Spleen (tissue), 11 donors: ENCODE measurements at regions not wholly inside any gene's neighbourhood (a gene's known extent, or its start where the extent isn't known, plus 50 kb on each side); places are given as distances from the start of the nearest gene placed in this dataset.

Experiments used
- DNase-seq: peaks from one replicate; pipeline ENCODE4 v3.0.0-alpha.2; 2020
- H3K27ac ChIP-seq, 8 donors: fragments of 200-600 bp; sonication (generic) in 7 of 8; 1 replicate in 4 of 8; 2 replicates in 4 of 8; pipeline versions ENCODE4 v1.5.0 to v1.8.0; 2016 to 2021; ENCODE audit warnings: inconsistent platforms in 4 of 8, mild to moderate bottlenecking in 4 of 8, moderate library complexity in 1 of 8
- H3K27me3 ChIP-seq, 7 donors: fragments of 200-600 bp; sonication (generic) in 6 of 7; replicated peaks in 1 of 7; 1 replicate in 4 of 7; 2 replicates in 3 of 7; pipeline versions ENCODE4 v1.5.0 to v1.8.0; 2016 to 2021; ENCODE audit warnings: inconsistent platforms in 3 of 7, mild to moderate bottlenecking in 1 of 7
- H3K36me3 ChIP-seq, 6 donors: fragments of 200-600 bp; sonication (generic) in 5 of 6; 1 replicate in 4 of 6; 2 replicates in 2 of 6; pipeline versions ENCODE4 v1.5.0 to v1.8.0; 2016 to 2021; ENCODE audit warnings: inconsistent platforms in 2 of 6
- H3K4me1 ChIP-seq, 6 donors: fragments of 200-600 bp; sonication (generic) in 5 of 6; 1 replicate in 3 of 6; 2 replicates in 3 of 6; pipeline versions ENCODE4 v1.5.0 to v1.8.0; 2016 to 2021; ENCODE audit warnings: inconsistent platforms in 3 of 6
- H3K4me3 ChIP-seq, 8 donors: fragments of 200-600 bp; sonication (generic) in 7 of 8; 1 replicate in 4 of 8; 2 replicates in 4 of 8; pipeline versions ENCODE4 v1.5.0 to v1.8.0; 2016 to 2021; ENCODE audit warnings: inconsistent platforms in 4 of 8, mild to moderate bottlenecking in 4 of 8, moderate library complexity in 2 of 8
- H3K9me3 ChIP-seq, 8 donors: fragments of 200-600 bp; sonication (generic) in 7 of 8; 1 replicate in 4 of 8; 2 replicates in 4 of 8; pipeline versions ENCODE4 v1.5.0 to v1.8.0; 2016 to 2021; ENCODE audit warnings: inconsistent platforms in 4 of 8
- POLR2A ChIP-seq, 3 donors: fragments of 450-650 bp; IDR thresholded peaks; one replicate each; pipeline ENCODE4 v1.5.1; 2017; ENCODE audit warnings: antibody characterized with exemption in 3 of 3, mild to moderate bottlenecking in 1 of 3
- POLR2AphosphoS5 ChIP-seq, 3 donors: sonication (generic); formaldehyde crosslinking; IDR thresholded peaks; one replicate each; pipeline ENCODE4 v1.5.1; 2017; ENCODE audit warnings: antibody characterized with exemption in 3 of 3
- WGBS, 5 donors: extraction: QIAGEN DNeasy Blood & Tissue Kit in 3 of 5; methylation state at CpG; one replicate each; pipeline versions ENCODE4 v1.1.5 to v1.1.7; 2013 to 2018; 5-methylcytosine and 5-hydroxymethylcytosine counted together
- intact Hi-C: fragments of 100-400 bp; cut with DNase I; formaldehyde crosslinking; loops from one replicate; pipeline ENCODE4 v1.15.0; 2023; ENCODE audit warnings: low total_unique reads
- TF ChIP-seq, protein P1 (sequence below), 11 experiments: fragments of 200-600 bp in 7 of 11; fragments of 450-650 bp in 4 of 11; sonication (generic) in 4 of 11; IDR thresholded peaks in 8 of 11; conservative IDR thresholded peaks in 3 of 11; 1 replicate in 7 of 11; 2 replicates in 4 of 11; pipeline versions ENCODE4 v1.4.0 to v1.8.0; 2016 to 2021; ENCODE audit warnings: antibody characterized with exemption in 11 of 11, inconsistent platforms in 4 of 11, mild to moderate bottlenecking in 1 of 11
- donor health status: healthy with polysubstance abuse.
- donor health status: DM: no; HTN: no; CAD: no; lungs with moderate emphysema.
- donor health status: DM: no; HTN: no; CAD: no.
- donor health status: Bipolar disorder and iron deficiency.
- donor health status: healthy.
- donor health status: DM: no; HTN: no; CAD: no.
- donor health status: DM: yes; HTN: yes; CAD: no.

DNA sequence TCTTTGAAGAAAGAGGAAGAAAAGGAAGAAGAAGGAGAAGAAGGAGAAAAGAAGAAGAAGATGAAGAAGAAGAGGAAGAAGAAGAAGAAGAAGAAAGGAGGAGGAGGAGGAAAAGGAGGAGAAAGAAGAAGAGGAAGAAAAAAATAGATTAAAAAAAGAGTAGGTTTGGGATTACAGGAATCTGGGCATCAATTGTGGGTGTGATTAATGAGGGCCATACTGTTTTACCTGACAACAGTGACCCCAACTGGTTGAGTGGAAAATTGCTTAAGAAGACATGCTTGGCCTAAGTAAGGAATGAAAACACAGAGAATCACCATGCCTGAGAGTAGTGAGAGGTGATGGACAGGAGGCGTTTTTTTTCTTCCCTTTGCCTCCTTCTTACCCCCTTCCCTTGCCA, 114.6 kb downstream of the FAM170A start:
- Histone ChIP-seq H3K9me3 (no peaks in the 10 kb centered on the region), H3K36me3 (no peaks in the 10 kb centered on the region), H3K4me1 (no peaks in the 10 kb centered on the region), H3K4me3 (no peak overlapping the region), H3K27ac (no peak overlapping the region), H3K27me3 (no peaks in the 10 kb centered on the region)
- TF ChIP-seq, protein P1, sequence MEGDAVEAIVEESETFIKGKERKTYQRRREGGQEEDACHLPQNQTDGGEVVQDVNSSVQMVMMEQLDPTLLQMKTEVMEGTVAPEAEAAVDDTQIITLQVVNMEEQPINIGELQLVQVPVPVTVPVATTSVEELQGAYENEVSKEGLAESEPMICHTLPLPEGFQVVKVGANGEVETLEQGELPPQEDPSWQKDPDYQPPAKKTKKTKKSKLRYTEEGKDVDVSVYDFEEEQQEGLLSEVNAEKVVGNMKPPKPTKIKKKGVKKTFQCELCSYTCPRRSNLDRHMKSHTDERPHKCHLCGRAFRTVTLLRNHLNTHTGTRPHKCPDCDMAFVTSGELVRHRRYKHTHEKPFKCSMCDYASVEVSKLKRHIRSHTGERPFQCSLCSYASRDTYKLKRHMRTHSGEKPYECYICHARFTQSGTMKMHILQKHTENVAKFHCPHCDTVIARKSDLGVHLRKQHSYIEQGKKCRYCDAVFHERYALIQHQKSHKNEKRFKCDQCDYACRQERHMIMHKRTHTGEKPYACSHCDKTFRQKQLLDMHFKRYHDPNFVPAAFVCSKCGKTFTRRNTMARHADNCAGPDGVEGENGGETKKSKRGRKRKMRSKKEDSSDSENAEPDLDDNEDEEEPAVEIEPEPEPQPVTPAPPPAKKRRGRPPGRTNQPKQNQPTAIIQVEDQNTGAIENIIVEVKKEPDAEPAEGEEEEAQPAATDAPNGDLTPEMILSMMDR (IDR thresholded peaks at IDR 0.05 in 8 of 11, conservative IDR thresholded peaks at IDR 0.05 in 3 of 11): peak in 7 of 11 experiments; percentile 22 to 40 (median 30)
- no peak for TF ChIP-seq POLR2AphosphoS5 (IDR thresholded peaks at IDR 0.05)
- DNase-seq: no peak
- intact Hi-C loops: no loop called here
- 11 to 65% (median 26%) methylated on average over 1 of the region's 1 CpG for WGBS, 5 donors

DNA sequence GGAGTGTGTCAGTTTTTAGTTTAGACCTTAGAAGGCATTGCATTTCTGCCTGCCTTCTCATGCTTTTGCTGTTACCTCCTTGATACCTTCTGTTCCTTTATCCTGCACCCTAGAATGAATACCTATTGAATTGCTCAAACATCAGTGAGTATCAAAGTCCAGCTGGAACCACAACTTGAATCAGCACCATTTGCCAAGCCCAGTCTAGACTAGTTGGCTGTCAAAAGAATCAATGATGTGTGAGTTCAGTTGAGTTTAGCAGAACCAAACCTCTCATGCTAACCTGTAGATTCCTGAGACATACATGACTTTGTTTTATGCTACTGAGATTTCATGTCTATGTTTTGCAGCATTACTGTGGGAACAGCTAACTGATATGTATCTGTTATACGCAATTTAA, 116.6 kb downstream of the FAM170A start:
- 81 to 98% (median 91%) methylated on average over 1 of the region's 1 CpG for WGBS, 5 donors
- TF ChIP-seq, protein P1 (IDR thresholded peaks at IDR 0.05 in 8 of 11, conservative IDR thresholded peaks at IDR 0.05 in 3 of 11): no peak
- TF ChIP-seq POLR2AphosphoS5 (IDR thresholded peaks at IDR 0.05): no peak
- no peak for TF ChIP-seq POLR2A (IDR thresholded peaks at IDR 0.05)

DNA sequence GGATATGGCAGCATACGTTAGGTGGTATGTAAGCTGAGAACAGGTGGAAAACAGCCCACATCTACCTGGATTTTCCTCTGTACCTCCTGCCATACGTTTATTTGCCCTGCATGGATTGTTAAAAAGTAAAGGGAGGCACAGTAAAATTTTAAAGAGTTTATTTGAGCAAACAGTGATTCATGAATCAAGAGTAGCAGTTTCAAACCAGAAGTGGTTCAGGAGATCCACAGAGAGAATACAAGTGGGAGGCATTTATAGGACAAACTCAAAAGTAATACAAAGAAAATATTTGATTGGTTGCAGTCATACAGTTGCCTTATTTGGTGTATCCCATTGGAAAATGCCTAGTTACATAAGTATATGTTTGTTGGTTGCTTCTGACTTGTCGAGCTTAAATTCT, 117.6 kb downstream of the FAM170A start:
- 66 to 79% (median 73%) methylated on average over 3 of the region's 3 CpGs for WGBS, 5 donors
- TF ChIP-seq POLR2AphosphoS5 (IDR thresholded peaks at IDR 0.05): no peak
- no peak for TF ChIP-seq POLR2A (IDR thresholded peaks at IDR 0.05)
- TF ChIP-seq, protein P1 (IDR thresholded peaks at IDR 0.05 in 8 of 11, conservative IDR thresholded peaks at IDR 0.05 in 3 of 11): no peak

More for the DNA sequence above, 116.6 kb downstream of the FAM170A start:
- H3K9me3 ChIP-seq: no peaks in the 10 kb centered on the region
- DNase-seq: no peak
- no peaks in the 10 kb centered on the region for H3K36me3 ChIP-seq
- H3K27ac ChIP-seq: no peak overlapping the region
- intact Hi-C loops: no loop called here
- no peaks in the 10 kb centered on the region for H3K4me1 ChIP-seq
- H3K27me3 ChIP-seq: no peaks in the 10 kb centered on the region
- H3K4me3 ChIP-seq: no peak overlapping the region

DNA sequence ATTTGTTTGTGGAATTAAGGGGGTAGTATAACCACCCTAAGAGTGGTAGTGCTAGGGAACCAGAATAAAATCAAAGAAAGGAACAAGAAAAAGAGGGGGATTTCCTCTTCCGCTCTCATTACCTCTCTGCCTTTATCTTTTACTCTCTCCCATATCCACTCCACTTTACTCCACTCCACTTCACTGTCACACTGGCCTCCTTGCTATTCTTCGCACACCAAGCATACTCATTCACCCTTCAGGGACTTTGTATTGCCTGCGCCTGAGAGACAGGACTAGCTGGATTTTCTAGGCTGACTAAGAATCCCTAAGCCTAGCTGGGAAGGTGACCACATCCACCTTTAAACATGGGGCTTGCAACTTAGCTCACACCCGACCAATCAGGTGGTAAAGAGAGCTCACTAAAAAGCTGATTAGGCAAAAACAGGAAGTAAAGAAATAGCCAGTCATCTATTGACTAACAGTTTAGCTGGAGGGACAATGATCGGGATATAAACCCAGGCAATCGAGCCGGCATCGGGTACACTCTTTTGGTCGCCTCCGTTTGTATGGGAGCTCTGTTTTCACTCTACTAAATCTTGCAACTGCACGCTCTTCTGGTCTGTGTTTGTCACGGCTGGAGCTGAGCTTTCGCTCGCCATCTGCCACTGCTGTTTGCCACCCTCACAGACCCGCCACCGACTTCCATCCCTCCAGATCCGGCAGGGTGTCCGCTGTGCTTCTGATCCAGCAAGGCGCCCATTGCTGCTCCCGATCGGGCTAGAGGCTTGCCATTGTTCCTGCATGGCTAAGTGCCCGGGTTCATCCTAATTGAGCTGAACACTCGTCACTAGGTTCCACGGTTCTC, 121.8 kb downstream of the FAM170A start:
- Histone ChIP-seq H3K36me3 (no peaks in the 10 kb centered on the region), H3K27ac (no peak overlapping the region), H3K9me3 (no peaks in the 10 kb centered on the region), H3K4me3 (no peak overlapping the region), H3K27me3 (no peaks in the 10 kb centered on the region), H3K4me1 (no peaks in the 10 kb centered on the region)
- no peak for DNase-seq
- 93 to 96% (median 95%) methylated on average over 24 of the region's 24 CpGs for WGBS, 5 donors
- intact Hi-C loops: no loop called here
- TF ChIP-seq, protein P1 (IDR thresholded peaks at IDR 0.05 in 8 of 11, conservative IDR thresholded peaks at IDR 0.05 in 3 of 11): no peak
- TF ChIP-seq POLR2A (IDR thresholded peaks at IDR 0.05) (no peak), POLR2AphosphoS5 (IDR thresholded peaks at IDR 0.05) (no peak)

More for the DNA sequence above, 117.6 kb downstream of the FAM170A start:
- H3K27ac ChIP-seq: no peak overlapping the region
- no peaks in the 10 kb centered on the region for H3K9me3 ChIP-seq
- no peaks in the 10 kb centered on the region for H3K36me3 ChIP-seq
- intact Hi-C loops: no loop called here
- no peaks in the 10 kb centered on the region for H3K27me3 ChIP-seq
- no peaks in the 10 kb centered on the region for H3K4me1 ChIP-seq
- no peak for DNase-seq
- no peak overlapping the region for H3K4me3 ChIP-seq
